ENCODE measurements at regions not wholly inside any gene's neighbourhood (a gene's known extent, or its start where the extent isn't known, plus 50 kb on each side); places are given as distances from the start of the nearest gene placed in this dataset.

DNA sequence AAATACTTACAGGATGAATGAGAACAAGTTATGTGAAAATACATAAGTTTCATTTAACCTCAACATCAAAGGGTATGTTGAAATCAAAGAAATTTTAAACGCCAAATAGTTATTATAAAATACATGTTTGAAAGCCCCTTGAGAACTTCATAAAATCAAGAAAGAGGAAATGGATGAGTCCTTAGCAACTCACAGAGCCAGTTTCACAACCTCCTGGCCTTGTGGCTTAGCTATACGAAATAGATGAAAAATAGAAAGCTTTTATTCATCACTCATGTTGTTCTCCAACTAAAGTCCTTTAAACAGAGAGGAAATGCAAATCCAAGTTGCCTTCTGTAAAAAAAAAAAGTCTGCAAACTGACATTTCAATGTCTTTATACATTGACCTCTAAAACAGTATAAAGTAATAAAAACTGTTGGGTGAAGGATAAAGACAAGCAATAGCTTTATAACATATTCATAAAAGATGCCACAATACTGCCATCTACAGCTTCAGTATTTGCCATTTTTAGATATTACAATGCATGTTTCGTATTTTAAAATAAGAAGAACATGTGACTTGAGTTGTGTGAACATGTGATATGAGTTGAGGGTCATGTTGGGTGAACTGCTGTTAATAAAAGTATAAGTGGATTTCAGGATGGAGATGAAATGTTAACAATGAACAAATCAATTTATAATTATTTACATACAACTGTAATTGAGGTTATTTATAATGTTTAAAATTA is 847.8 kb downstream of the MRPL39 start:
- DNase-seq = no peak
- Histone ChIP-seq H3K9me3 (replicated peaks) (no peaks in the 10 kb centered on the region), H3K36me3 (no peaks in the 10 kb centered on the region), H3K27me3 (ENCODE audit: low read depth) (no peaks in the 10 kb centered on the region), H3K27ac (replicated peaks) (no peak overlapping the region), H3K4me1 (no peaks in the 10 kb centered on the region), H3K4me3 (no peak overlapping the region)
- no peak for TF ChIP-seq CTCF (IDR thresholded peaks at IDR 0.05; ENCODE audit: borderline replicate concordance)
- intact Hi-C loops (cut with micrococcal nuclease) = no loop called here

GRCh38 chr21:24738063-24738462 is 869.2 kb downstream of the MRPL39 start:
- Histone ChIP-seq H3K9me3 (replicated peaks) (no peaks in the 10 kb centered on the region), H3K4me1 (no peaks in the 10 kb centered on the region), H3K4me3 (no peak overlapping the region), H3K27me3 (ENCODE audit: low read depth) (no peaks in the 10 kb centered on the region), H3K27ac (replicated peaks) (no peak overlapping the region), H3K36me3 (no peaks in the 10 kb centered on the region)
- TF ChIP-seq CTCF (IDR thresholded peaks at IDR 0.05; ENCODE audit: borderline replicate concordance) = no peak
- intact Hi-C loops (cut with micrococcal nuclease) = no loop called here
- no peak for DNase-seq

DNA sequence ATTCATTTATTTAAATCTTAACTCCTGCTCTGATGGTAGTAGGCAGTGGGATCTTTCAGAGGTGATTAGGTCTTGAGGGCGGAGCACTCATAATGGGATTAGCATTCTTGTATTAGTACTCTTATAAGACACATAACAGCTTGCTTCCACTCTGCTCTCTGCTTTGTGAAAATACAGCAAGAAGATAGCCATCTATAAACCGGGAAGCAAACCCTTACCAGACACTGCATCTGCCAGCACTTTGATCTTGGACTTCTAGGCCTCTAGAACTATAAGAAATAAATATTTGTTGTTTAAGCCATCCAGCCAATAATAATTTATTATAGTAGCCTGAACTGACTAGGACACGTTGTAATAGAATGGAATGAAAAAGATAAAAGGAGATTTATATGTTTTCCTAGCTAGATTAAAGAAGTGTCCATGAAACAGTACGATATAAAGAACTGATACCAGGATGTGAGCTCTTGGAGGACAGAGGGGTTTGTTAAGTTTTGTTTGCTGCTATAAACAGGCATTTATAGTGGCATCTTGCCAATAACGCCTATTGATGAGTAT is 869.9 kb downstream of the MRPL39 start:
- DNase-seq = no peak
- TF ChIP-seq CTCF (IDR thresholded peaks at IDR 0.05; ENCODE audit: borderline replicate concordance) = no peak
- intact Hi-C loops (cut with micrococcal nuclease) = no loop called here
- no peak overlapping the region for H3K4me3 ChIP-seq
- no peak overlapping the region for H3K27ac ChIP-seq (replicated peaks)
- no peaks in the 10 kb centered on the region for H3K36me3 ChIP-seq
- no peaks in the 10 kb centered on the region for H3K9me3 ChIP-seq (replicated peaks)
- H3K27me3 ChIP-seq (ENCODE audit: low read depth) = no peaks in the 10 kb centered on the region
- no peaks in the 10 kb centered on the region for H3K4me1 ChIP-seq

DNA sequence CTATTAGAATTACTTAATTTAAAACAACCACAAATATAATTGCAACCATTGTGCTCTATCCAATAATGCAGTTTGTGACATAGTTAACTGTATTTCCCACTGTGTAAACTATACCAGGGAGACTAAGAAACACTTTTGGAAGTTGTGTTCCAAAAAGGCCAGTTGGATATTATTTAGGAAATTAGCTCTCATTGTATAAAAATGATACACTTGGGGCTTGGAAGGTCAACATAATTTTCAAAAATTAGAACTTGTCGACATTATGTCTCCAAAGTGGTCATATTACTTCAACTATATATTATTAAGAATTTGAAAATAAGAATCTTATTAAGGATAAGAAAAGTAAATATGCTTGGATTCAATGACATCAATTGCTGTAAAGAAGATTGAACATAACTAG is 876.6 kb downstream of the MRPL39 start:
- H3K4me3 ChIP-seq = no peak overlapping the region
- intact Hi-C loops (cut with micrococcal nuclease) = no loop called here
- H3K27ac ChIP-seq (replicated peaks) = no peak overlapping the region
- H3K4me1 ChIP-seq = no peaks in the 10 kb centered on the region
- no peak for DNase-seq
- H3K36me3 ChIP-seq = no peaks in the 10 kb centered on the region
- no peaks in the 10 kb centered on the region for H3K9me3 ChIP-seq (replicated peaks)
- no peaks in the 10 kb centered on the region for H3K27me3 ChIP-seq (ENCODE audit: low read depth)
- TF ChIP-seq CTCF (IDR thresholded peaks at IDR 0.05; ENCODE audit: borderline replicate concordance) = no peak

DNA sequence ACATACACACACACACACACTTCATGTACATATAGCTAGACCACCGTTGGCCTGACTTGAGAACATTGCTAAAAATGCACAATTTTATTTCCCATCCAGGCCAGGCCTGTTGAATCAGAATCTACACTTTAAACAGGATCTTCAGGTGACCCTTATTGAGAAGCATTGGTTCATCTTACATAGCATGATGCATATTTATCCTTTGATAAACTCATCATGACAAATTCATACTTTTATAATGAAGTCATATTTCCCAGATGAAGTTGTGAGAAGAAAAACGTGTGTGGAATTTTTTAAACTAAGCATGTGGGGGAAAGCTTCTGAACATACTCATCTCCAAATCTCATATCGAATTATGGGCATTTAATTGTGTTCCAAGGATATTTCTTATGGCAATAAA is 877.7 kb downstream of the MRPL39 start:
- intact Hi-C loops (cut with micrococcal nuclease) = no loop called here
- no peak overlapping the region for H3K4me3 ChIP-seq
- H3K9me3 ChIP-seq (replicated peaks) = no peaks in the 10 kb centered on the region
- no peaks in the 10 kb centered on the region for H3K4me1 ChIP-seq
- H3K36me3 ChIP-seq = no peaks in the 10 kb centered on the region
- H3K27me3 ChIP-seq (ENCODE audit: low read depth) = no peaks in the 10 kb centered on the region
- H3K27ac ChIP-seq (replicated peaks) = no peak overlapping the region
- TF ChIP-seq CTCF (IDR thresholded peaks at IDR 0.05; ENCODE audit: borderline replicate concordance) = no peak
- DNase-seq = no peak

Data from left ventricle myocardium inferior (tissue), 1 donor.